NT2/D1 (cell line): ENCODE measurements at regions not wholly inside any gene's neighbourhood (a gene's known extent, or its start where the extent isn't known, plus 50 kb on each side); places are given as distances from the start of the nearest gene placed in this dataset.

ENCODE experiments used
- SUZ12 ChIP-seq: IDR thresholded peaks from 2 replicates; pipeline ENCODE4 v1.6.1; 2011; ENCODE audit not compliant: insufficient read length, insufficient read depth; ENCODE audit errors: extremely low read depth
- YY1 ChIP-seq: IDR thresholded peaks from 2 replicates; pipeline ENCODE4 v1.6.1; 2011; ENCODE audit not compliant: insufficient read length, insufficient read depth
- ZNF274 ChIP-seq: IDR thresholded peaks from 2 replicates; pipeline ENCODE4 v1.6.1; 2011; ENCODE audit warnings: mild to moderate bottlenecking, low read depth, low read length

DNA sequence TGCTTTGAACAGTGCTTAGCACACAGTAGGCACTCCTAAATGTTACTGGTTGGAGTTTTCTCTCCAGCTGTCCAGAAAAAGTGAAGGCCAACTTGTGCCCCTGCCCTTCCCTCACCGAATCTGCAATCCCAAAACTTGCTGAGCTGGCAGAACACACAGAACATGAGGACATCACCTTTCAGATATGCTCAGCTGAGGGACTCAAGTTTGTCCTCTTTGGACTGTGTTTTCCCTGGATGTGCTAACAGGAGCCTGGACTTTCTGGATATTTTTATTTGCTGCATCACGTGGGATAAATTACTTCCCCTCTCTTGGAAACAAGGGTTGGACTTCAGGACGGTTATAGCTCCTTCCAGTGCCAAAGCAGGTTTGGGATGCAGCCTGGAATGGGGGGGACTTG lies 59.5 kb upstream of the SMAD6 start:
- TF ChIP-seq SUZ12 (no peak), YY1 (no peak), ZNF274 (no peak)
